ENCODE measurements at regions not wholly inside any gene's neighbourhood (a gene's known extent, or its start where the extent isn't known, plus 50 kb on each side); places are given as distances from the start of the nearest gene placed in this dataset.

- no peaks in the 10 kb centered on the region for H3K4me1 ChIP-seq (ENCODE audit: control insufficient read depth, extremely low read depth, insufficient read depth, low read length)
- no TSS peak for BruUV-seq (replicated peaks)
- FAIRE-seq (no peak), DNase-seq (ENCODE audit: low read depth, low spot score) (no peak)
- no peak overlapping the region for H2AFZ ChIP-seq (ENCODE audit: low read depth, low read length)
- H3K4me2 ChIP-seq (ENCODE audit: insufficient read depth, low read length): no peak overlapping the region
- ChIA-PET POLR2A (no interaction called here), CTCF (no interaction called here)
- H4K20me1 ChIP-seq (replicated peaks; ENCODE audit: control insufficient read depth, extremely low read depth, insufficient read depth, low read length): no peaks in the 10 kb centered on the region
- no peaks in the 10 kb centered on the region for H3K9me1 ChIP-seq (replicated peaks; ENCODE audit: control insufficient read depth, extremely low read depth, insufficient read depth, low read length)
- H3K27me3 ChIP-seq (ENCODE audit: control insufficient read depth in 2 of 2, insufficient read depth in 2 of 2, low read length in 2 of 2): no peaks in the 10 kb centered on the region
- dilution Hi-C loops (cut with MboI; ENCODE audit: extremely low pct_ligation_motif_present, low sequenced_read_pairs): no loop called here
- no peaks in the 10 kb centered on the region for H3K36me3 ChIP-seq (ENCODE audit: control insufficient read depth in 2 of 2, extremely low read depth in 1 of 2, insufficient read depth in 2 of 2, low read length in 2 of 2)
- H3K27ac ChIP-seq (ENCODE audit: insufficient read depth, low read depth, low read length): no peak overlapping the region
- no peak overlapping the region for H3K9ac ChIP-seq (replicated peaks; ENCODE audit: extremely low read depth, insufficient read depth, low read length)
- intact Hi-C loops (cut with micrococcal nuclease): no loop called here
- H3K4me3 ChIP-seq (replicated peaks in 1 of 3; ENCODE audit: insufficient read depth in 1 of 3, low read depth in 1 of 3, low read length in 3 of 3): no peak overlapping the region
- TF ChIP-seq POLR2AphosphoS5 (IDR thresholded peaks at IDR 0.05; ENCODE audit: insufficient read depth, low read depth, low read length): no peak
- no peak for TF ChIP-seq GATA2 (IDR thresholded peaks at IDR 0.05; ENCODE audit: insufficient read depth, insufficient read length, low read depth, low read length)
- no peak for TF ChIP-seq POLR2A (IDR thresholded peaks at IDR 0.05; ENCODE audit: low read depth, low read length)
- no peak for TF ChIP-seq MAX (IDR thresholded peaks at IDR 0.05; ENCODE audit: insufficient read depth, insufficient read length)
- H3K79me2 ChIP-seq (ENCODE audit: control insufficient read depth, insufficient read depth, low read length): no peaks in the 10 kb centered on the region
- peaks cover 8% of the 10 kb centered on the region for H3K9me3 ChIP-seq (replicated peaks; ENCODE audit: control insufficient read depth, insufficient read depth, low read length)
Measured at GRCh38 chr12:115032521-115032920, 348.5 kb upstream of the TBX3 start.

GRCh38 chr12:115030017-115030416 is 346.0 kb upstream of the TBX3 start:
- intact Hi-C loops (cut with micrococcal nuclease): no loop called here
- Histone ChIP-seq H3K27ac (ENCODE audit: insufficient read depth, low read depth, low read length) (no peak overlapping the region), H3K27me3 (ENCODE audit: control insufficient read depth in 2 of 2, insufficient read depth in 2 of 2, low read length in 2 of 2) (no peaks in the 10 kb centered on the region), H4K20me1 (replicated peaks; ENCODE audit: control insufficient read depth, extremely low read depth, insufficient read depth, low read length) (no peaks in the 10 kb centered on the region), H3K4me2 (ENCODE audit: insufficient read depth, low read length) (no peak overlapping the region), H3K4me1 (ENCODE audit: control insufficient read depth, extremely low read depth, insufficient read depth, low read length) (no peaks in the 10 kb centered on the region), H3K4me3 (replicated peaks in 1 of 3; ENCODE audit: insufficient read depth in 1 of 3, low read depth in 1 of 3, low read length in 3 of 3) (no peak overlapping the region), H3K36me3 (ENCODE audit: control insufficient read depth in 2 of 2, extremely low read depth in 1 of 2, insufficient read depth in 2 of 2, low read length in 2 of 2) (no peaks in the 10 kb centered on the region), H3K9ac (replicated peaks; ENCODE audit: extremely low read depth, insufficient read depth, low read length) (no peak overlapping the region), H3K9me3 (replicated peaks; ENCODE audit: control insufficient read depth, insufficient read depth, low read length) (peaks cover 8% of the 10 kb centered on the region), H2AFZ (ENCODE audit: low read depth, low read length) (no peak overlapping the region), H3K9me1 (replicated peaks; ENCODE audit: control insufficient read depth, extremely low read depth, insufficient read depth, low read length) (no peaks in the 10 kb centered on the region), H3K79me2 (ENCODE audit: control insufficient read depth, insufficient read depth, low read length) (no peaks in the 10 kb centered on the region)
- ChIA-PET CTCF (no interaction called here), POLR2A (no interaction called here)
- DNase-seq (ENCODE audit: low read depth, low spot score) (no peak), FAIRE-seq (no peak)
- no TSS peak for BruUV-seq (replicated peaks)
- dilution Hi-C loops (cut with MboI; ENCODE audit: extremely low pct_ligation_motif_present, low sequenced_read_pairs): no loop called here
- TF ChIP-seq POLR2AphosphoS5 (IDR thresholded peaks at IDR 0.05; ENCODE audit: insufficient read depth, low read depth, low read length): no peak
- no peak for TF ChIP-seq POLR2A (IDR thresholded peaks at IDR 0.05; ENCODE audit: low read depth, low read length)
- no peak for TF ChIP-seq FOS (IDR thresholded peaks at IDR 0.05; ENCODE audit: borderline replicate concordance, insufficient read depth, low read length)
- no peak for TF ChIP-seq GATA2 (IDR thresholded peaks at IDR 0.05; ENCODE audit: insufficient read depth, insufficient read length, low read depth, low read length)
- TF ChIP-seq, protein P1, sequence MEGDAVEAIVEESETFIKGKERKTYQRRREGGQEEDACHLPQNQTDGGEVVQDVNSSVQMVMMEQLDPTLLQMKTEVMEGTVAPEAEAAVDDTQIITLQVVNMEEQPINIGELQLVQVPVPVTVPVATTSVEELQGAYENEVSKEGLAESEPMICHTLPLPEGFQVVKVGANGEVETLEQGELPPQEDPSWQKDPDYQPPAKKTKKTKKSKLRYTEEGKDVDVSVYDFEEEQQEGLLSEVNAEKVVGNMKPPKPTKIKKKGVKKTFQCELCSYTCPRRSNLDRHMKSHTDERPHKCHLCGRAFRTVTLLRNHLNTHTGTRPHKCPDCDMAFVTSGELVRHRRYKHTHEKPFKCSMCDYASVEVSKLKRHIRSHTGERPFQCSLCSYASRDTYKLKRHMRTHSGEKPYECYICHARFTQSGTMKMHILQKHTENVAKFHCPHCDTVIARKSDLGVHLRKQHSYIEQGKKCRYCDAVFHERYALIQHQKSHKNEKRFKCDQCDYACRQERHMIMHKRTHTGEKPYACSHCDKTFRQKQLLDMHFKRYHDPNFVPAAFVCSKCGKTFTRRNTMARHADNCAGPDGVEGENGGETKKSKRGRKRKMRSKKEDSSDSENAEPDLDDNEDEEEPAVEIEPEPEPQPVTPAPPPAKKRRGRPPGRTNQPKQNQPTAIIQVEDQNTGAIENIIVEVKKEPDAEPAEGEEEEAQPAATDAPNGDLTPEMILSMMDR (IDR thresholded peaks at IDR 0.05; ENCODE audit: extremely low read depth in 1 of 2, insufficient read depth in 1 of 2, low read depth in 1 of 2, low read length in 2 of 2): no peak
- no peak for TF ChIP-seq MYC (IDR thresholded peaks at IDR 0.05; ENCODE audit: low read depth, low read length)
- TF ChIP-seq JUN (IDR thresholded peaks at IDR 0.05; ENCODE audit: borderline replicate concordance, insufficient read depth, insufficient read length, low read depth): no peak
- no peak for TF ChIP-seq MAX (IDR thresholded peaks at IDR 0.05; ENCODE audit: insufficient read depth, insufficient read length)
- TF ChIP-seq EZH2 (IDR thresholded peaks at IDR 0.05; ENCODE audit: borderline replicate concordance, low read depth, low read length, severe bottlenecking): no peak

Measured in endothelial cell of umbilical vein (primary cell).